Kidney epithelial cell (primary cell): ENCODE measurements at regions not wholly inside any gene's neighbourhood (a gene's known extent, or its start where the extent isn't known, plus 50 kb on each side); places are given as distances from the start of the nearest gene placed in this dataset.

Source experiments
- DNase-seq: peaks from one replicate; pipeline ENCODE4 v3.0.0-alpha.2; 2010; ENCODE audit warnings: low read depth
- H3K27me3 ChIP-seq: 2 replicates; pipeline ENCODE4 v1.6.0; 2011; ENCODE audit warnings: low read length; ENCODE audit not compliant: control insufficient read depth, insufficient read depth
- H3K36me3 ChIP-seq: 2 replicates; pipeline ENCODE4 v1.5.1; 2011; ENCODE audit warnings: low read length; ENCODE audit not compliant: control insufficient read depth, insufficient read depth
- H3K4me3 ChIP-seq: 2 replicates; pipeline ENCODE4 v1.5.1; 2011; ENCODE audit warnings: low read depth, mild to moderate bottlenecking, control low read depth, low read length
- TF ChIP-seq, protein P1 (sequence below): IDR thresholded peaks from 2 replicates; pipeline ENCODE4 v1.5.1; 2011; ENCODE audit warnings: mild to moderate bottlenecking, moderate library complexity, low read length, control low read depth, inconsistent platforms; ENCODE audit not compliant: insufficient read depth, poor library complexity, severe bottlenecking

DNA sequence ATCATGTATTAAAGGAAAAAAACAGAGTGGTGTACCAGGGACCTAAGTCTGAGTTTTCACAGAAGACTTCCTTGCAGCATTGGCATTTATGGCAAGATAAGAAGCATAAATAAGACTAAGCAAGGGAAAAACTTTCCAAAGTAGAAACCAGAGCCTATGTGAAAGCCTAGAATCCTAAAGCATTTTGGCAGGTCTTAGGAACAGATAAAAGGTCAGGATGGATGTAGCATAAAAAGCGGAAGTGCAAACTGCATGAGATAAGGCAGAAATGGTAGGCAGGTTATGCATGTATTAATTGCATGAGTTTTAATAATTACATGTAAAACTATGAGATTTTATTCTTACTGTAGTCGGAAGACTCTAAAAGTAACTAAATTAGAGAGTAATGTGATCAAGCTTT lies 596.5 kb downstream of the SUCLG1 start:
- TF ChIP-seq, protein P1, sequence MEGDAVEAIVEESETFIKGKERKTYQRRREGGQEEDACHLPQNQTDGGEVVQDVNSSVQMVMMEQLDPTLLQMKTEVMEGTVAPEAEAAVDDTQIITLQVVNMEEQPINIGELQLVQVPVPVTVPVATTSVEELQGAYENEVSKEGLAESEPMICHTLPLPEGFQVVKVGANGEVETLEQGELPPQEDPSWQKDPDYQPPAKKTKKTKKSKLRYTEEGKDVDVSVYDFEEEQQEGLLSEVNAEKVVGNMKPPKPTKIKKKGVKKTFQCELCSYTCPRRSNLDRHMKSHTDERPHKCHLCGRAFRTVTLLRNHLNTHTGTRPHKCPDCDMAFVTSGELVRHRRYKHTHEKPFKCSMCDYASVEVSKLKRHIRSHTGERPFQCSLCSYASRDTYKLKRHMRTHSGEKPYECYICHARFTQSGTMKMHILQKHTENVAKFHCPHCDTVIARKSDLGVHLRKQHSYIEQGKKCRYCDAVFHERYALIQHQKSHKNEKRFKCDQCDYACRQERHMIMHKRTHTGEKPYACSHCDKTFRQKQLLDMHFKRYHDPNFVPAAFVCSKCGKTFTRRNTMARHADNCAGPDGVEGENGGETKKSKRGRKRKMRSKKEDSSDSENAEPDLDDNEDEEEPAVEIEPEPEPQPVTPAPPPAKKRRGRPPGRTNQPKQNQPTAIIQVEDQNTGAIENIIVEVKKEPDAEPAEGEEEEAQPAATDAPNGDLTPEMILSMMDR = no peak
- H3K27me3 ChIP-seq = no peaks in the 10 kb centered on the region
- no peak for DNase-seq

GRCh38 chr2:83860320-83860719 lies 598.8 kb downstream of the SUCLG1 start:
- DNase-seq = no peak
- no peak overlapping the region for H3K4me3 ChIP-seq
- no peaks in the 10 kb centered on the region for H3K27me3 ChIP-seq
- TF ChIP-seq, protein P1 = no peak
- H3K36me3 ChIP-seq = no peaks in the 10 kb centered on the region

More for the DNA sequence above, 596.5 kb downstream of the SUCLG1 start:
- no peak overlapping the region for H3K4me3 ChIP-seq
- H3K36me3 ChIP-seq = no peaks in the 10 kb centered on the region

GRCh38 chr2:83859553-83859952 lies 599.5 kb downstream of the SUCLG1 start:
- Histone ChIP-seq H3K27me3 (no peaks in the 10 kb centered on the region), H3K4me3 (no peak overlapping the region), H3K36me3 (no peaks in the 10 kb centered on the region)
- TF ChIP-seq, protein P1 = no peak
- no peak for DNase-seq

GRCh38 chr2:83851066-83851465 lies 608.0 kb downstream of the SUCLG1 start:
- no peak overlapping the region for H3K4me3 ChIP-seq
- DNase-seq = no peak
- no peaks in the 10 kb centered on the region for H3K36me3 ChIP-seq
- TF ChIP-seq, protein P1 = no peak
- no peaks in the 10 kb centered on the region for H3K27me3 ChIP-seq

- no peak for DNase-seq
- H3K36me3 ChIP-seq = no peaks in the 10 kb centered on the region
- TF ChIP-seq, protein P1 = no peak
- H3K27me3 ChIP-seq = no peaks in the 10 kb centered on the region
- H3K4me3 ChIP-seq = no peak overlapping the region
These were observed 608.9 kb downstream of the SUCLG1 start for GRCh38 chr2:83850071-83850725.

DNA sequence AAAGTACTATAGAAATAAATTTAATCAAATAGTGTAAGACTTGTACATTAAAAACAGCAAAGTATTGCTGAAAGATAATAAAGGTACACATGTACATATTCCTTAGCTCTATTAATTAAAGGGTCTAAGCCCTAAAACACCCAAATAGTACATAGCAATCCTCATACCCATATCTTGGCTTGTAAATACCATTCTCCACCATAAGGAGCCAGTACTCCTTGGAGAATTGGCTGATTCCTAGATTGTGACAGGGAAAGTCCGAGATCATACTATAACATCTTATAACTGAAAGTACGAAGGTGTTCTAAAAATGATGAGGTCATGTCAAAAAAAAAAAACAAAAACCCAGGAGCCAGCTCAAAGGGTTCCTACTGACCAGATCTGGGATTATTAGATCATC lies 614.6 kb downstream of the SUCLG1 start:
- no peak for DNase-seq
- no peaks in the 10 kb centered on the region for H3K36me3 ChIP-seq
- H3K27me3 ChIP-seq = no peaks in the 10 kb centered on the region
- TF ChIP-seq, protein P1 = no peak
- H3K4me3 ChIP-seq = no peak overlapping the region
